Gastroesophageal sphincter (tissue), 3 donors: ENCODE measurements at regions not wholly inside any gene's neighbourhood (a gene's known extent, or its start where the extent isn't known, plus 50 kb on each side); places are given as distances from the start of the nearest gene placed in this dataset.

ENCODE experiments used
- CTCF ChIP-seq, 4 experiments: fragments of 200-600 bp in 2 of 4; fragments of 450-650 bp in 2 of 4; sonication (generic) in 1 of 4; IDR thresholded peaks; one replicate each; pipeline ENCODE4 v1.5.1; 2017 to 2019; ENCODE audit warnings: antibody characterized with exemption in 4 of 4, mild to moderate bottlenecking in 2 of 4, moderate library complexity in 2 of 4
- EP300 ChIP-seq: sonication (generic); formaldehyde crosslinking; IDR thresholded peaks from one replicate; pipeline ENCODE4 v1.6.1; 2017; ENCODE audit warnings: antibody characterized with exemption, mild to moderate bottlenecking
- POLR2A ChIP-seq, 2 donors: fragments of 450-650 bp; IDR thresholded peaks; one replicate each; pipeline ENCODE4 v1.6.1; 2017; ENCODE audit warnings: antibody characterized with exemption in 2 of 2, mild to moderate bottlenecking in 2 of 2, moderate library complexity in 1 of 2
- POLR2AphosphoS5 ChIP-seq: sonication (generic); formaldehyde crosslinking; IDR thresholded peaks from one replicate; pipeline ENCODE4 v1.6.1; 2017; ENCODE audit warnings: antibody characterized with exemption

- TF ChIP-seq POLR2AphosphoS5 (no peak), CTCF (IDR thresholded peaks at IDR 0.05) (no peak), POLR2A (IDR thresholded peaks at IDR 0.05) (no peak), EP300 (no peak)
Observed at GRCh38 chr1:105208581-105208980, 1458.9 kb downstream of the AMY1C start.
